SK-N-SH (cell line): ENCODE measurements at regions not wholly inside any gene's neighbourhood (a gene's known extent, or its start where the extent isn't known, plus 50 kb on each side); places are given as distances from the start of the nearest gene placed in this dataset.

Experiments
- CTCF ChIA-PET: fragments of 300-600, 350-600 bp; formaldehyde crosslinking; extraction: SDS; loops from one replicate; lab custom pipeline; 2021; lab: Yijun Ruan, JAX
- POLR2A ChIA-PET: fragments of 350-600 bp; sonication (Branson Sonifier 250); formaldehyde crosslinking; extraction: SDS; loops from one replicate; lab custom pipeline; 2020; ENCODE audit warnings: antibody characterized with exemption, inconsistent platforms; lab: Yijun Ruan, JAX
- DNase-seq: peaks from one replicate; pipeline ENCODE4 v3.0.0; 2012
- H2AFZ ChIP-seq: fragments of 200-600 bp; sonication (generic); 2 replicates; pipeline ENCODE4 v1.8.1; 2016; ENCODE audit warnings: antibody characterized with exemption, mild to moderate bottlenecking, low read depth
- H3F3A ChIP-seq: fragments of 200-600 bp; sonication (generic); replicated peaks from 2 replicates; pipeline ENCODE3; 2016; ENCODE audit warnings: antibody characterized with exemption, mild to moderate bottlenecking; ENCODE audit not compliant: insufficient read depth
- H3K27ac ChIP-seq, 2 experiments: fragments of 200-500 bp in 1 of 2; fragments of 200-600 bp in 1 of 2; sonication (Bioruptor generic) in 1 of 2; sonication (generic), shearing (Covaris generic) in 1 of 2; 2 replicates each; pipeline versions ENCODE4 v1.5.1 to v1.6.1; 2014 to 2016; ENCODE audit warnings: low read depth in 2 of 2, inconsistent platforms in 1 of 2, low read length in 1 of 2, mild to moderate bottlenecking in 1 of 2, mixed read lengths in 1 of 2
- H3K27me3 ChIP-seq: fragments of 200-600 bp; sonication (generic), shearing (Covaris generic); 2 replicates; pipeline ENCODE4 v1.6.1; 2016; ENCODE audit warnings: mixed run types; ENCODE audit not compliant: insufficient read depth
- H3K36me3 ChIP-seq, 2 experiments: fragments of 200-500 bp in 1 of 2; fragments of 200-600 bp in 1 of 2; sonication (Bioruptor generic) in 1 of 2; sonication (generic) in 1 of 2; replicated peaks in 1 of 2; 2 replicates each; pipeline versions ENCODE3 to v1.5.1; 2014 to 2016; ENCODE audit warnings: low read length in 1 of 2, mild to moderate bottlenecking in 1 of 2; ENCODE audit not compliant: insufficient read depth in 2 of 2, control insufficient read depth in 1 of 2
- H3K4me1 ChIP-seq, 2 experiments: fragments of 200-500 bp in 1 of 2; fragments of 200-600 bp in 1 of 2; sonication (Bioruptor generic) in 1 of 2; sonication (generic), shearing (Covaris generic) in 1 of 2; 2 replicates each; pipeline versions ENCODE4 v1.5.1 to v1.6.1; 2014 to 2016; ENCODE audit warnings: low read depth in 1 of 2, low read length in 1 of 2, mixed run types in 1 of 2; ENCODE audit not compliant: insufficient read depth in 2 of 2, control insufficient read depth in 1 of 2
- H3K4me2 ChIP-seq: fragments of 200-600 bp; sonication (generic), shearing (Covaris generic); 2 replicates; pipeline ENCODE4 v1.6.1; 2017; ENCODE audit warnings: mixed run types
- H3K4me3 ChIP-seq, 2 experiments: fragments of 200-500 bp in 1 of 2; fragments of 200-600 bp in 1 of 2; sonication (Bioruptor generic) in 1 of 2; sonication (generic), shearing (Covaris generic) in 1 of 2; 2 replicates each; pipeline versions ENCODE4 v1.5.1 to v1.8.1; 2014 to 2016; ENCODE audit warnings: low read depth in 2 of 2, inconsistent platforms in 1 of 2, low read length in 1 of 2, mild to moderate bottlenecking in 1 of 2, mixed read lengths in 1 of 2, moderate library complexity in 1 of 2
- H3K79me2 ChIP-seq: fragments of 200-600 bp; sonication (generic); 2 replicates; pipeline ENCODE4 v1.8.1; 2017; ENCODE audit warnings: mild to moderate bottlenecking; ENCODE audit not compliant: insufficient read depth
- H3K9ac ChIP-seq: fragments of 200-600 bp; sonication (generic); 2 replicates; pipeline ENCODE4 v1.6.1; 2017; ENCODE audit warnings: mixed run types
- H3K9me2 ChIP-seq: fragments of 200-600 bp; sonication (generic); 2 replicates; pipeline ENCODE4 v1.6.1; 2017; ENCODE audit warnings: mixed run types
- H3K9me3 ChIP-seq: fragments of 200-600 bp; sonication (generic); 2 replicates; pipeline ENCODE4 v1.6.1; 2017; ENCODE audit warnings: mixed run types, mild to moderate bottlenecking, moderate library complexity
- H4K20me1 ChIP-seq: fragments of 200-600 bp; sonication (generic); 2 replicates; pipeline ENCODE4 v1.6.1; 2017; ENCODE audit warnings: mild to moderate bottlenecking, mixed run types; ENCODE audit not compliant: insufficient read depth
- CHD2 ChIP-seq: fragments of 150-350 bp; IDR thresholded peaks from 2 replicates; pipeline ENCODE4 v1.6.1; 2018; ENCODE audit warnings: low read length; ENCODE audit not compliant: partially characterized antibody
- ELF1 ChIP-seq: IDR thresholded peaks from 2 replicates; pipeline ENCODE4 v1.4.0; 2012
- FOSL2 ChIP-seq: IDR thresholded peaks from 2 replicates; pipeline ENCODE4 v1.4.0; 2012; ENCODE audit warnings: low read depth, mild to moderate bottlenecking, moderate library complexity, borderline replicate concordance
- FOXJ3 ChIP-seq: sonication (generic); formaldehyde crosslinking; IDR thresholded peaks from 2 replicates; pipeline ENCODE4 v1.5.1; 2020; ENCODE audit warnings: mild to moderate bottlenecking, missing genetic modification reagents
- JUND ChIP-seq: IDR thresholded peaks from 2 replicates; pipeline ENCODE4 v1.4.0; 2012
- MEF2A ChIP-seq: IDR thresholded peaks from 2 replicates; pipeline ENCODE4 v1.4.0; 2012; ENCODE audit warnings: low read depth, borderline replicate concordance
- MXI1 ChIP-seq: IDR thresholded peaks from 2 replicates; pipeline ENCODE4 v1.6.1; 2012; ENCODE audit warnings: mild to moderate bottlenecking, low read depth, low read length, improper control_type of control experiment
- RFX5 ChIP-seq: IDR thresholded peaks from 2 replicates; pipeline ENCODE4 v1.6.1; 2012; ENCODE audit warnings: mild to moderate bottlenecking, improper control_type of control experiment, low read length
- SMC3 ChIP-seq: IDR thresholded peaks from 2 replicates; pipeline ENCODE4 v1.6.1; 2012; ENCODE audit warnings: low read depth, low read length, improper control_type of control experiment
- TAF1 ChIP-seq: IDR thresholded peaks from 2 replicates; pipeline ENCODE4 v1.6.1; 2012; ENCODE audit warnings: low read depth, mild to moderate bottlenecking, low read length, moderate library complexity, borderline replicate concordance
- TCF12 ChIP-seq: IDR thresholded peaks from 2 replicates; pipeline ENCODE4 v1.4.0; 2012
- TEAD4 ChIP-seq: IDR thresholded peaks from 2 replicates; pipeline ENCODE4 v1.4.0; 2012; ENCODE audit warnings: mild to moderate bottlenecking, borderline replicate concordance; ENCODE audit not compliant: insufficient read depth
- USF2 ChIP-seq: fragments of 150-350 bp; IDR thresholded peaks from 2 replicates; pipeline ENCODE4 v1.6.1; 2017; ENCODE audit warnings: antibody characterized with exemption, low read length, low read depth, borderline replicate concordance
- YY1 ChIP-seq: IDR thresholded peaks from 2 replicates; pipeline ENCODE4 v1.4.0; 2012; ENCODE audit warnings: low read depth, mild to moderate bottlenecking
- ZBTB33 ChIP-seq: IDR thresholded peaks from 2 replicates; pipeline ENCODE4 v1.4.0; 2012; ENCODE audit warnings: low read depth, borderline replicate concordance
- WGBS: methylation state at CpG from one replicate; pipeline ENCODE4 v1.1.6; 2017; ENCODE audit warnings: low lambda C conversion rate; 5-methylcytosine and 5-hydroxymethylcytosine counted together

- no peak for TF ChIP-seq TEAD4
- TF ChIP-seq SMC3, result no peak
Observed at GRCh38 chr9:80107931-80108660, 536.3 kb downstream of the TLE4 start (continued).

GRCh38 chr9:80097476-80097875 lies 525.7 kb downstream of the TLE4 start:
- WGBS, result 43% methylated on average over 4 of the region's 4 CpGs
- Histone ChIP-seq H3K9me2 (peaks cover 4% of the 10 kb centered on the region; the same call in 1 of the 2 replicates), H3K4me2 (no peak overlapping the region)
- TF ChIP-seq CHD2 (no peak), TAF1 (no peak), FOXJ3 (no peak), SMC3 (no peak), ZBTB33 (no peak), RFX5 (no peak), JUND (no peak), TCF12 (no peak), FOSL2 (no peak), USF2 (no peak), TEAD4 (no peak), MEF2A (no peak), MXI1 (no peak), YY1 (no peak), ELF1 (no peak)
- TF ChIP-seq, all 33 proteins: peak for 0
- no peak overlapping the region for H2AFZ ChIP-seq
- H3K9me3 ChIP-seq, result no peaks in the 10 kb centered on the region
- POLR2A ChIA-PET, result no interaction called here
- H3K79me2 ChIP-seq, result no peaks in the 10 kb centered on the region
- CTCF ChIA-PET, result no interaction called here
- H4K20me1 ChIP-seq, result no peaks in the 10 kb centered on the region
- H3K4me3 ChIP-seq, result no peak overlapping the region
- no peak overlapping the region for H3K27ac ChIP-seq
- H3K36me3 ChIP-seq, result no peaks in the 10 kb centered on the region
- H3K9ac ChIP-seq, result no peak overlapping the region
- no peaks in the 10 kb centered on the region for H3K27me3 ChIP-seq
- no peak for DNase-seq
- no peaks in the 10 kb centered on the region for H3F3A ChIP-seq
- H3K4me1 ChIP-seq, result no peaks in the 10 kb centered on the region
